ENCODE measurements at regions not wholly inside any gene's neighbourhood (a gene's known extent, or its start where the extent isn't known, plus 50 kb on each side); places are given as distances from the start of the nearest gene placed in this dataset.

DNA sequence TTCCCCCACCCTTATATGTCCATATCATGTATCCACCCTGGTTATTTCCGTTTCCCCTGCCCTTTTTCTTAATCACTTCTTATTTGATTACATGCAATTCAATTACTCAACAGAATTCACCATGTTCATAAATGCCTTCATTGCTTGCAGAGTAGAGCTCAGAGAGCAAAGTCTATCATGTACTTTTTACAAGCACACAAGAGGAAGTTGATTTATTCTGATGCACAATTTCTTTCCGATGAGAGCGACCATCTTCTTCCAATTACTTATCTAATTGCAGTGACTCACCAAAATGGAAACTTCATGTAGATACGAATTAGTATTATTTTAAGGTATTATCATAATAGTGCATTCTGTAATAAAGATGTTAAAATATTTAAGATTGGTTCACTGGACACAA, 430.5 kb upstream of the KLF6 start (continued):
- TF ChIP-seq, protein P1, sequence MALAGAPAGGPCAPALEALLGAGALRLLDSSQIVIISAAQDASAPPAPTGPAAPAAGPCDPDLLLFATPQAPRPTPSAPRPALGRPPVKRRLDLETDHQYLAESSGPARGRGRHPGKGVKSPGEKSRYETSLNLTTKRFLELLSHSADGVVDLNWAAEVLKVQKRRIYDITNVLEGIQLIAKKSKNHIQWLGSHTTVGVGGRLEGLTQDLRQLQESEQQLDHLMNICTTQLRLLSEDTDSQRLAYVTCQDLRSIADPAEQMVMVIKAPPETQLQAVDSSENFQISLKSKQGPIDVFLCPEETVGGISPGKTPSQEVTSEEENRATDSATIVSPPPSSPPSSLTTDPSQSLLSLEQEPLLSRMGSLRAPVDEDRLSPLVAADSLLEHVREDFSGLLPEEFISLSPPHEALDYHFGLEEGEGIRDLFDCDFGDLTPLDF (CRISPR knock-in tag; IDR thresholded peaks at IDR 0.05): no peak
- TF ChIP-seq LEF1 (IDR thresholded peaks at IDR 0.05): no peak
- no peak for TF ChIP-seq NR2C2 (CRISPR knock-in tag; IDR thresholded peaks at IDR 0.05)
- no peak for TF ChIP-seq NR2C2 (tag; IDR thresholded peaks at IDR 0.05)

DNA sequence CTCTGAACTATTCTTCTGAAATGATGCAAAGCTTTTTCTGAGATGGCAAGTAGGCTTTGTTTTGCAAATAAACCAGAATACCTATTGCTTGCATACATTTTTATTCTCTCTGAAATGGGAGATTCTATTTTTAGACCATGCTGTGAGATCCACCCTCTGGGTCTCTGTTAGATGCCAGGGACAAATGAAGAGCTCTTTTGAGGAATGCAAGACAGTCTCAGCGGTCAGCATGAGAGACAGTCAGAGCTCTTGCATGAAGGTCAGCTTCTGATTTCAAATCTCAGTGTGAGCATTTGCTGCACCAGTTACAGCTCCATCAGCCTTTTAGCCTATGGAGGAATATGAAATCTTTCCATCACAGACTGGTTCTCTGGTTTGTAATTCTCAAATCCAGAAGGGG, 429.9 kb upstream of the KLF6 start:
- H3K4me1 ChIP-seq (replicated peaks in 1 of 2; ENCODE audit: control insufficient read depth in 2 of 2, insufficient read depth in 2 of 2, low read length in 2 of 2): no peaks in the 10 kb centered on the region
- no peak overlapping the region for H2AFZ ChIP-seq (ENCODE audit: low read depth, low read length)
- no peaks in the 10 kb centered on the region for H3K79me2 ChIP-seq (ENCODE audit: control insufficient read depth, insufficient read depth, low read length)
- no peak for DNase-seq (ENCODE audit: extremely low read depth in 1 of 4, low spot score in 3 of 4)
- intact Hi-C loops (cut with micrococcal nuclease) (no loop called here), in situ Hi-C loops (cut with MboI) (no loop called here)
- H3K9me1 ChIP-seq (ENCODE audit: control insufficient read depth, insufficient read depth, low read length): no peaks in the 10 kb centered on the region
- H3K27me3 ChIP-seq (ENCODE audit: control insufficient read depth in 2 of 2, insufficient read depth in 2 of 2, low read length in 2 of 2): 0 out of 5 replicates have a peak, but pooled peaks cover 0 to 6% of the 10 kb centered on the region in 2 experiments
- no peak for FAIRE-seq
- no peak overlapping the region for H3K4me3 ChIP-seq
- ChIA-PET CTCF (ENCODE audit: low intra/inter-chr PET ratio) (no interaction called here), POLR2A (interaction anchor here (0.6 kb wide), 1 partner anchor 23 kb away, joined by 4 read pairs; no protein-coding TSS in a partner anchor)
- BruUV-seq (replicated peaks): no TSS peak
- H3K9me3 ChIP-seq (replicated peaks; ENCODE audit: control insufficient read depth, insufficient read depth, low read depth, low read length): no peaks in the 10 kb centered on the region
- no peak overlapping the region for H3K9ac ChIP-seq (ENCODE audit: insufficient read depth in 1 of 2, low read depth in 2 of 2, low read length in 2 of 2)
- no peak overlapping the region for H3K27ac ChIP-seq (ENCODE audit: extremely low read depth, low read depth, low read length)
- no peaks in the 10 kb centered on the region for H3K36me3 ChIP-seq (ENCODE audit: control insufficient read depth, insufficient read depth, low read length)
- 0% methylated on average over 1 of the region's 1 CpG for WGBS (ENCODE audit: insufficient coverage, low coverage, missing lambda C conversion rate)
- H3K4me2 ChIP-seq (ENCODE audit: insufficient read depth, low read length): no peak overlapping the region
- no peaks in the 10 kb centered on the region for H4K20me1 ChIP-seq (replicated peaks; ENCODE audit: control insufficient read depth, insufficient read depth, low read length)
- no peak for ATAC-seq
- no peak for TF ChIP-seq ARID1B (IDR thresholded peaks at IDR 0.05)
- TF ChIP-seq ZSCAN29 (IDR thresholded peaks at IDR 0.05): no peak
- no peak for TF ChIP-seq FOS (IDR thresholded peaks at IDR 0.05; ENCODE audit: extremely low read depth, insufficient read length)
- TF ChIP-seq EP400 (IDR thresholded peaks at IDR 0.05): no peak
- TF ChIP-seq, protein P2, sequence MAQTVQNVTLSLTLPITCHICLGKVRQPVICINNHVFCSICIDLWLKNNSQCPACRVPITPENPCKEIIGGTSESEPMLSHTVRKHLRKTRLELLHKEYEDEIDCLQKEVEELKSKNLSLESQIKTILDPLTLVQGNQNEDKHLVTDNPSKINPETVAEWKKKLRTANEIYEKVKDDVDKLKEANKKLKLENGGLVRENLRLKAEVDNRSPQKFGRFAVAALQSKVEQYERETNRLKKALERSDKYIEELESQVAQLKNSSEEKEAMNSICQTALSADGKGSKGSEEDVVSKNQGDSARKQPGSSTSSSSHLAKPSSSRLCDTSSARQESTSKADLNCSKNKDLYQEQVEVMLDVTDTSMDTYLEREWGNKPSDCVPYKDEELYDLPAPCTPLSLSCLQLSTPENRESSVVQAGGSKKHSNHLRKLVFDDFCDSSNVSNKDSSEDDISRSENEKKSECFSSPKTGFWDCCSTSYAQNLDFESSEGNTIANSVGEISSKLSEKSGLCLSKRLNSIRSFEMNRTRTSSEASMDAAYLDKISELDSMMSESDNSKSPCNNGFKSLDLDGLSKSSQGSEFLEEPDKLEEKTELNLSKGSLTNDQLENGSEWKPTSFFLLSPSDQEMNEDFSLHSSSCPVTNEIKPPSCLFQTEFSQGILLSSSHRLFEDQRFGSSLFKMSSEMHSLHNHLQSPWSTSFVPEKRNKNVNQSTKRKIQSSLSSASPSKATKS (CRISPR knock-in tag; IDR thresholded peaks at IDR 0.05): no peak
- TF ChIP-seq, protein P3, sequence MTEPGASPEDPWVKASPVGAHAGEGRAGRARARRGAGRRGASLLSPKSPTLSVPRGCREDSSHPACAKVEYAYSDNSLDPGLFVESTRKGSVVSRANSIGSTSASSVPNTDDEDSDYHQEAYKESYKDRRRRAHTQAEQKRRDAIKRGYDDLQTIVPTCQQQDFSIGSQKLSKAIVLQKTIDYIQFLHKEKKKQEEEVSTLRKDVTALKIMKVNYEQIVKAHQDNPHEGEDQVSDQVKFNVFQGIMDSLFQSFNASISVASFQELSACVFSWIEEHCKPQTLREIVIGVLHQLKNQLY (CRISPR knock-in tag; conservative IDR thresholded peaks at IDR 0.05): no peak
- no peak for TF ChIP-seq ZNF239 (CRISPR knock-in tag; IDR thresholded peaks at IDR 0.05)
- TF ChIP-seq, protein P4, sequence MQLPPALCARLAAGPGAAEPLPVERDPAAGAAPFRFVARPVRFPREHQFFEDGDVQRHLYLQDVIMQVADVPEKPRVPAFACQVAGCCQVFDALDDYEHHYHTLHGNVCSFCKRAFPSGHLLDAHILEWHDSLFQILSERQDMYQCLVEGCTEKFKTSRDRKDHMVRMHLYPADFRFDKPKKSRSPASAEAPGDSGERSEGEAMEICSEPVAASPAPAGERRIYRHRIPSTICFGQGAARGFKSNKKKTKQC (CRISPR knock-in tag; IDR thresholded peaks at IDR 0.05): no peak
- TF ChIP-seq TAF15 (IDR thresholded peaks at IDR 0.05; ENCODE audit: low read depth, low read length): no peak
- TF ChIP-seq SREBF1 (IDR thresholded peaks at IDR 0.05; ENCODE audit: borderline replicate concordance, low read depth, low read length): no peak
- TF ChIP-seq SIX5 (IDR thresholded peaks at IDR 0.05; ENCODE audit: borderline replicate concordance in 1 of 2, insufficient read depth in 1 of 2, low read depth in 1 of 2, low read length in 2 of 2): no peak
- no peak for TF ChIP-seq CAMTA2 (CRISPR knock-in tag; conservative IDR thresholded peaks at IDR 0.05)
- TF ChIP-seq GABPB2 (CRISPR knock-in tag; conservative IDR thresholded peaks at IDR 0.05): no peak
- TF ChIP-seq ILK (tag; IDR thresholded peaks at IDR 0.05; ENCODE audit: borderline replicate concordance, low read depth): no peak
- no peak for TF ChIP-seq THRAP3 (IDR thresholded peaks at IDR 0.05; ENCODE audit: borderline replicate concordance)

All from K562 (cell line).